ENCODE measurements at regions not wholly inside any gene's neighbourhood (a gene's known extent, or its start where the extent isn't known, plus 50 kb on each side); places are given as distances from the start of the nearest gene placed in this dataset.
A peak's percentile ranks its signal among the peaks of the same experiment; 100 is the strongest.

DNA sequence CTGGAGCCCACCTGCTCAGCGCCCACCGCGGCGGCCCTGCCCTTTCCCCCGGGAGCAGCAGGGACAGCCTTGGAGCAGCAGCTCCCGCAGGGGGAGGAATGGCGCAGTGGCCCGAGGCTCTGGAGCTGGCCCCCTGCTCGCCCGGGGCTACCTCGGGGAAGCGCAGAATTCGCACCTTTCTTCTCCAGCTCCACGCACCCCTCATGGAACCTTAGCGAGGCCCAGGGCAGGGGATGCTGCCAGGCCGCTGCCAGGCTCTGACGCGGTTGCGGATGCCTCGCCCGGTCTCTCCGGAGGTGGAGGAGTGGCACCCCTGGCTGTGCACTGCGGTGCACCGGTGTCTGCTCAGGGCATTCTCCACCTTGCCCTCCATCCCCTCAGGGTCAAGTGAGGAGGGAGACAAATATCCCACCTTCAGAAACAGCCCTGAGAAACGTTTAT, 84.9 kb upstream of the MKI67 start:
- Histone ChIP-seq H3K27ac (ENCODE audit: extremely low read length, insufficient read depth, low read length) (no peak overlapping the region), H3K9ac (ENCODE audit: insufficient read depth, low read depth, low read length) (no peak overlapping the region), H2AFZ (ENCODE audit: low read length) (no peak overlapping the region), H3K9me3 (ENCODE audit: low read length) (no peaks in the 10 kb centered on the region), H3K4me3 (replicated peaks in 1 of 3; ENCODE audit: insufficient read depth in 1 of 3, low read depth in 2 of 3, low read length in 3 of 3) (peak overlapping the region in 1 of 3 experiments; percentile 73; a peak in 1 of 6 replicates), H3K36me3 (replicated peaks in 1 of 2; ENCODE audit: control insufficient read depth in 1 of 2, insufficient read depth in 2 of 2, low read length in 2 of 2) (no peaks in the 10 kb centered on the region), H3K4me1 (ENCODE audit: insufficient read depth, low read length) (no peaks in the 10 kb centered on the region), H3K4me2 (ENCODE audit: low read depth, low read length) (no peak overlapping the region), H4K20me1 (ENCODE audit: insufficient read depth, low read length) (0 out of 2 replicates have a peak, but pooled peaks cover 2% of the 10 kb centered on the region), H3K27me3 (ENCODE audit: control insufficient read depth in 1 of 2, insufficient read depth in 2 of 2, low read length in 2 of 2) (peaks cover 2 to 39% of the 10 kb centered on the region in 2 experiments; a peak in 4 of 5 replicates), H3K79me2 (ENCODE audit: insufficient read depth, low read length) (no peaks in the 10 kb centered on the region)
- no peak for ATAC-seq
- DNase-seq (ENCODE audit: low spot score), result no peak
- CTCF ChIA-PET (ENCODE audit: low intra/inter-chr PET ratio, low total read pairs), result no interaction called here
- no peak for FAIRE-seq
- intact Hi-C loops (cut with micrococcal nuclease; ENCODE audit: unreplicated experiment) (loop anchor here (5.0 kb wide), 1 partner anchor 134 kb away; no protein-coding TSS in a partner anchor), in situ Hi-C loops (cut with HindIII; ENCODE audit: extremely low pct_ligation_motif_present, low pct_unique_long_range_greater_than_20kb) (no loop called here)
- 93% methylated on average over 15 of the region's 25 CpGs for WGBS (ENCODE audit: low lambda C conversion rate)
- TF ChIP-seq, protein P1, sequence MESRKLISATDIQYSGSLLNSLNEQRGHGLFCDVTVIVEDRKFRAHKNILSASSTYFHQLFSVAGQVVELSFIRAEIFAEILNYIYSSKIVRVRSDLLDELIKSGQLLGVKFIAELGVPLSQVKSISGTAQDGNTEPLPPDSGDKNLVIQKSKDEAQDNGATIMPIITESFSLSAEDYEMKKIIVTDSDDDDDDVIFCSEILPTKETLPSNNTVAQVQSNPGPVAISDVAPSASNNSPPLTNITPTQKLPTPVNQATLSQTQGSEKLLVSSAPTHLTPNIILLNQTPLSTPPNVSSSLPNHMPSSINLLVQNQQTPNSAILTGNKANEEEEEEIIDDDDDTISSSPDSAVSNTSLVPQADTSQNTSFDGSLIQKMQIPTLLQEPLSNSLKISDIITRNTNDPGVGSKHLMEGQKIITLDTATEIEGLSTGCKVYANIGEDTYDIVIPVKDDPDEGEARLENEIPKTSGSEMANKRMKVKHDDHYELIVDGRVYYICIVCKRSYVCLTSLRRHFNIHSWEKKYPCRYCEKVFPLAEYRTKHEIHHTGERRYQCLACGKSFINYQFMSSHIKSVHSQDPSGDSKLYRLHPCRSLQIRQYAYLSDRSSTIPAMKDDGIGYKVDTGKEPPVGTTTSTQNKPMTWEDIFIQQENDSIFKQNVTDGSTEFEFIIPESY (CRISPR knock-in tag; IDR thresholded peaks at IDR 0.05), result 0 out of 2 replicates have a peak, but pooled peaks have one; percentile 2
- TF ChIP-seq BHLHE40 (IDR thresholded peaks at IDR 0.05; ENCODE audit: low read length), result no peak
- POLR2A ChIA-PET, result no interaction called here
- no TSS peak for BruUV-seq (replicated peaks)

DNA sequence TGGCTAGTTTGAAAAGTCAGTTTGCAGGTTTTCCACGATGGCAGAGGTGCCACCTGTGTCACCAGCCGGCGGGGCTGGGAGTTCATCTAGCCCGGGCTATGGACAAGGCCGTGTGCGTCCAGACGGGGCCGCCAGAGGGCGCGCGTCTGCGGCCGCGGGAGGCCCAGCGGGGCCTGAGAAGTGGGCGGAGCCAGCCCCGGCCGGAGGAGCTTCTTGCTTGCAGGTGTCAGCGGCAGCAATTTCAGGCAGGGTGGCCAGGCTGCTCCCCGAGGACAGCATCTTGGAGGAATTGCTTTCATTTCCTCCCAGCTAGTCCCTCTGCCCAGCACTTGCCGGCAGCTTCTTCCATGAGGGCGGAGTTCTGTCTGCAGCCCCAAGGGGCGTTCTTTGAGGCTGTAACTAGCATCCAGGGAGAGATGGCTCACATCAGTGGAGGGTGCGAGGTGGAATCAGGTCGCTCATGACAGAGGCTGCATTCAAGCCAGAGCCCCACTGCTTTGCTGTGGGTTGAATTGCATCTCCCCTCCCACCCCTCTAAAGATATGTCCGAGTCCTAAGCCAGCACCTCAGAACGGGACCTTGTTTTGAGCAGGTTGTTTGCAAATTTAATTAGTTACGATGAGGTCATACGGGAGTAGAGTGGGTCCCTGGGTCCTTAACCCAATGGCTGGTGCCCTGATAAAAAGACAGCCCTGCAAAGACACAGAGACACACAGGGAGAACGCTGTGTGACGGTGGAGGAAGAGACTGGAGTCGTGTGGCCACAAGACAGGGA, 85.9 kb upstream of the MKI67 start:
- Histone ChIP-seq H3K36me3 (replicated peaks in 1 of 2; ENCODE audit: control insufficient read depth in 1 of 2, insufficient read depth in 2 of 2, low read length in 2 of 2) (no peaks in the 10 kb centered on the region), H3K4me3 (replicated peaks in 1 of 3; ENCODE audit: insufficient read depth in 1 of 3, low read depth in 2 of 3, low read length in 3 of 3) (peak overlapping the region in 1 of 3 experiments; percentile 39; a peak in 1 of 6 replicates), H3K9ac (ENCODE audit: insufficient read depth, low read depth, low read length) (no peak overlapping the region), H3K79me2 (ENCODE audit: insufficient read depth, low read length) (no peaks in the 10 kb centered on the region), H3K4me1 (ENCODE audit: insufficient read depth, low read length) (no peaks in the 10 kb centered on the region), H3K27me3 (ENCODE audit: control insufficient read depth in 1 of 2, insufficient read depth in 2 of 2, low read length in 2 of 2) (peaks cover 8 to 44% of the 10 kb centered on the region in 2 experiments), H4K20me1 (ENCODE audit: insufficient read depth, low read length) (0 out of 2 replicates have a peak, but pooled peaks cover 2% of the 10 kb centered on the region), H2AFZ (ENCODE audit: low read length) (no peak overlapping the region), H3K27ac (ENCODE audit: extremely low read length, insufficient read depth, low read length) (no peak overlapping the region), H3K9me3 (ENCODE audit: low read length) (no peaks in the 10 kb centered on the region), H3K4me2 (ENCODE audit: low read depth, low read length) (peak overlapping the region; percentile 63)
- ATAC-seq (peak; percentile 89), FAIRE-seq (no peak), DNase-seq (ENCODE audit: low spot score) (peak; percentile 48)
- 55% methylated on average over 7 of the region's 32 CpGs for WGBS (ENCODE audit: low lambda C conversion rate)
- POLR2A ChIA-PET, result no interaction called here
- in situ Hi-C loops (cut with HindIII; ENCODE audit: extremely low pct_ligation_motif_present, low pct_unique_long_range_greater_than_20kb) (no loop called here), intact Hi-C loops (cut with micrococcal nuclease; ENCODE audit: unreplicated experiment) (loop anchor here (1.0 to 5.0 kb wide), 2 partner anchors 88 to 135 kb away; no protein-coding TSS in a partner anchor)
- CTCF ChIA-PET (ENCODE audit: low intra/inter-chr PET ratio, low total read pairs), result no interaction called here
- BruUV-seq (replicated peaks), result no TSS peak
- TF ChIP-seq, protein P2, sequence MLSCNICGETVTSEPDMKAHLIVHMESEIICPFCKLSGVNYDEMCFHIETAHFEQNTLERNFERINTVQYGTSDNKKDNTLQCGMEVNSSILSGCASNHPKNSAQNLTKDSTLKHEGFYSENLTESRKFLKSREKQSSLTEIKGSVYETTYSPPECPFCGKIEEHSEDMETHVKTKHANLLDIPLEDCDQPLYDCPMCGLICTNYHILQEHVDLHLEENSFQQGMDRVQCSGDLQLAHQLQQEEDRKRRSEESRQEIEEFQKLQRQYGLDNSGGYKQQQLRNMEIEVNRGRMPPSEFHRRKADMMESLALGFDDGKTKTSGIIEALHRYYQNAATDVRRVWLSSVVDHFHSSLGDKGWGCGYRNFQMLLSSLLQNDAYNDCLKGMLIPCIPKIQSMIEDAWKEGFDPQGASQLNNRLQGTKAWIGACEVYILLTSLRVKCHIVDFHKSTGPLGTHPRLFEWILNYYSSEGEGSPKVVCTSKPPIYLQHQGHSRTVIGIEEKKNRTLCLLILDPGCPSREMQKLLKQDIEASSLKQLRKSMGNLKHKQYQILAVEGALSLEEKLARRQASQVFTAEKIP (CRISPR knock-in tag; IDR thresholded peaks at IDR 0.05; ENCODE audit: borderline replicate concordance), result no peak
- TF ChIP-seq, protein P3, sequence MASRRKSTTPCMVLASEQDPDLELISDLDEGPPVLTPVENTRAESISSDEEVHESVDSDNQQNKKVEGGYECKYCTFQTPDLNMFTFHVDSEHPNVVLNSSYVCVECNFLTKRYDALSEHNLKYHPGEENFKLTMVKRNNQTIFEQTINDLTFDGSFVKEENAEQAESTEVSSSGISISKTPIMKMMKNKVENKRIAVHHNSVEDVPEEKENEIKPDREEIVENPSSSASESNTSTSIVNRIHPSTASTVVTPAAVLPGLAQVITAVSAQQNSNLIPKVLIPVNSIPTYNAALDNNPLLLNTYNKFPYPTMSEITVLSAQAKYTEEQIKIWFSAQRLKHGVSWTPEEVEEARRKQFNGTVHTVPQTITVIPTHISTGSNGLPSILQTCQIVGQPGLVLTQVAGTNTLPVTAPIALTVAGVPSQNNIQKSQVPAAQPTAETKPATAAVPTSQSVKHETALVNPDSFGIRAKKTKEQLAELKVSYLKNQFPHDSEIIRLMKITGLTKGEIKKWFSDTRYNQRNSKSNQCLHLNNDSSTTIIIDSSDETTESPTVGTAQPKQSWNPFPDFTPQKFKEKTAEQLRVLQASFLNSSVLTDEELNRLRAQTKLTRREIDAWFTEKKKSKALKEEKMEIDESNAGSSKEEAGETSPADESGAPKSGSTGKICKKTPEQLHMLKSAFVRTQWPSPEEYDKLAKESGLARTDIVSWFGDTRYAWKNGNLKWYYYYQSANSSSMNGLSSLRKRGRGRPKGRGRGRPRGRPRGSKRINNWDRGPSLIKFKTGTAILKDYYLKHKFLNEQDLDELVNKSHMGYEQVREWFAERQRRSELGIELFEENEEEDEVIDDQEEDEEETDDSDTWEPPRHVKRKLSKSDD (CRISPR knock-in tag; IDR thresholded peaks at IDR 0.05; ENCODE audit: low read depth), result no peak
- TF ChIP-seq, protein P4, sequence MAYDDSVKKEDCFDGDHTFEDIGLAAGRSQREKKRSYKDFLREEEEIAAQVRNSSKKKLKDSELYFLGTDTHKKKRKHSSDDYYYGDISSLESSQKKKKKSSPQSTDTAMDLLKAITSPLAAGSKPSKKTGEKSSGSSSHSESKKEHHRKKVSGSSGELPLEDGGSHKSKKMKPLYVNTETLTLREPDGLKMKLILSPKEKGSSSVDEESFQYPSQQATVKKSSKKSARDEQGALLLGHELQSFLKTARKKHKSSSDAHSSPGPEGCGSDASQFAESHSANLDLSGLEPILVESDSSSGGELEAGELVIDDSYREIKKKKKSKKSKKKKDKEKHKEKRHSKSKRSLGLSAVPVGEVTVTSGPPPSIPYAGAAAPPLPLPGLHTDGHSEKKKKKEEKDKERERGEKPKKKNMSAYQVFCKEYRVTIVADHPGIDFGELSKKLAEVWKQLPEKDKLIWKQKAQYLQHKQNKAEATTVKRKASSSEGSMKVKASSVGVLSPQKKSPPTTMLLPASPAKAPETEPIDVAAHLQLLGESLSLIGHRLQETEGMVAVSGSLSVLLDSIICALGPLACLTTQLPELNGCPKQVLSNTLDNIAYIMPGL (CRISPR knock-in tag; IDR thresholded peaks at IDR 0.05; ENCODE audit: borderline replicate concordance in 1 of 2, low read depth in 1 of 2), result peak; percentile 44 to 60; a peak in 2 of 4 replicates
- no peak for TF ChIP-seq ZNF430 (CRISPR knock-in tag; IDR thresholded peaks at IDR 0.05)

Measured in HepG2 (cell line).